HG02870 (cell line): ENCODE measurements at regions not wholly inside any gene's neighbourhood (a gene's known extent, or its start where the extent isn't known, plus 50 kb on each side); places are given as distances from the start of the nearest gene placed in this dataset.
"Not testable (repeated sequence)": the region's sequence is repeated elsewhere in the genome, so short reads cannot be mapped to it uniquely, and the experiment has no call there.

Source experiments
- ATAC-seq: cut with Tn5 transposase; IDR thresholded peaks from one replicate; pipeline ENCODE4 v1.9.1; 2021; ENCODE audit warnings: mild to moderate bottlenecking, moderate library complexity; ENCODE audit not compliant: unreplicated experiment

DNA sequence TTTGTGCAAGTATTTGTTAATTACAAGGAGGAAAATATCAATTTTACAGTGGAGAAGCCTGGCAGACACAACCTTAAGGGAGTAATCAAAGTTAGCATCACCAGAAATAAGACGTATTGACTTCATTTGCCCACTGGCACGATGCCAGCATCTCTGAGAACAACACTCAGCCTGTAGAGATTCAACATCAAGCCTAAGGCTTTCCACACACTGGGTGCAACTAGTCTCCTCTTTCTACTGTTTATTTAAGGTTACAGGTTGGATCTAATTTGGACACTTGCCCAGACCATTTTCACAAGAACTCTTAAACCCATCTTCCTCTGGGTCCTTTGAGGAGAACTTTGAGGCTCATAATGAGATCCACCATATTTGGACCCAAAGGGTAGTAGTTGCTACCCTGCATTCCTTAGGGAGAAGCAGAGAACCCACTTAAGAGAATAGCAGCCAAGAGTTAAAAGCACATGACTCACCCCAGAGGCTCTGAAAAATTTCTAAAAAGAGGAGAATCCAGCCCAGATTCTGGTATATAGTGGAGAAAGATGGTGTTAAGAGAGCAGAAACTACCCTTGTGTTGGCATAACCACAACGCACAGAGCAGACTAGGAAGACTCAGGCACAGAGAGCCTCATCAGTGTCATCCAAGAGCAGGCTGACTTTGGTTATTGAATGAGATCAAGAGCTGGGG is 97.3 kb downstream of the CCDC71L start:
- ATAC-seq: no peak

DNA sequence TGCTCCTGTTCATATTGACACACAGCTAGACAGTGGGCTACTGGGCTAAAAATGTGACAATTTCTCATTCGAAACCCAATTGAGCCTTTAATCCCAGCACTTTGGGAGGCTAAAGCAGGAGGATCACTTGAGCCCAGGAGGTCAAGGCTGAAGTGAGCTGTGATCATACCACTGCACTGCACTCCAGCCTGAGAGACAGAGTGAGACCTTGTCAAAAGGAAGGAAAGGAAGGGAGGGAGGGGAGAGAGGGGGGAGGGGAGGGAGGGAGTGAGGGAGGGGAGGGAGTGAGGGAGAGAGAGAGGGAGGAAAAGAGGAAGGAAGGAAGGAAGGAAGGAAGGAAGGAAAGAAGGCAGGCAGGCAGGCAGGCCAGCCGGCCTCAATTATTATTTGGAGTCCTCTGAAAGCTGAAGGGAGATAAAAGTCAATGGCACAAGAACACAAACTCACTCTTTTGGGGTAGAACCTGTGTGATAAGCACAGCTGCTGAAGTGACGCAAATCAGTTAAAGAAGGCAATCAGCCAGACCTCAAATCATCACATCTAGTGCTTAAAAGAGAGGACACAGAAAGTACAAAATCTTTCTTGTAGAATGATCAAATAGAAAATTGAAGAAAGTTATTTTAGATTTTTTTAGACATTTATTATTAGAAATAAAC is 98.1 kb downstream of the CCDC71L start:
- no peak for ATAC-seq

DNA sequence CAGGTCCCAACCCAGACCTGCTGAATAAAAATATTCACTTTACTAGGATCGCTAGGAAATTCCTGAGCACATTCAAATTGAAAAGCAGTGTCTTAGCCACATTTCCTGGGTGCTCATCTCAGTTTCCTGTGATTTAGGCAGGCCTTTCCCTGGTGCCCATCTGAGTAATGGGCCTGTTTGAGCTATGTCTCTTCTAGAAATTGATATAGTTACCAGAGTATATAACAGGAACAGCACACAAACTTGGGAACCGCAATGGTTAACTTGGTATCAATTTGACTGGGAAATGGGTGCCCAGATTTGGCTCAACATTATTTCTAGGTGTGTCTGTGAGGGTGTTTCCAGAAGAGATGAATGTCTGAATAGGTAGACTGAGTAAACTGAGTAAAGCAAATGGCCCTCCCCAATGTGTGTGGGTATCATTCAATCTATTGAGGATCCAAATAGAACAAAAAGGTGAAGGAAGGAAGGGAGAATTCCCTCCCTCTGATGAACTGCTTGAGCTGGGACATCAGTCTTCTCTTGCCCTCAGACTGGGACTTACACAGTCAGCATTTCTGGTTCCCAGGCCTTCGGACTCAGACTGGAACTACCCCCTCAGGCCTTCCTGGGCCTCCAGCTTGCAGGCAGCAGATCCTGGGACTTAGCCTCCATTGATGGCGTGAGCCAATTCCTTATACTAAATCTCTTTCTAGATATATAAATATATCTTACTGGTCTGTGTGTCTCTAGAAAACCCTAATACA is 99.1 kb downstream of the CCDC71L start:
- ATAC-seq: peak; percentile 69

DNA sequence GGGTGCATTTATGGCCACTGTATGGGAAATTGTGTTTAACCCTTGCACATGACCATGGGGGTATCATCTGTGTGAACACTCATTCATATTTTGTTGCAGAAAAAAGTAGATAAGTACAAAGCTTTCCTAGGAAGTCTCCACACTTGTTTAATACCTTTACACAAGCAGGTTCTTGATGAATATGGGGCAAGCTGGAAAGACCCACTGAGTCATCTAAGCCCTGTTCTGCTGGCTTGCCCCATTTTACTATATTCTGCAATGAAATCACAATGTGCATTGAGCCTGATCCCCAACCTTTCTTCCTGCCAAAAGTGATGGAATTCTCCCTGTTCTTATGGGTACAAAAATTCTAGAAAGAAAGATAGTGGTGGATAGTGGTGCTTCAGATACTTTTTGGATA is 99.8 kb downstream of the CCDC71L start:
- ATAC-seq: no peak

DNA sequence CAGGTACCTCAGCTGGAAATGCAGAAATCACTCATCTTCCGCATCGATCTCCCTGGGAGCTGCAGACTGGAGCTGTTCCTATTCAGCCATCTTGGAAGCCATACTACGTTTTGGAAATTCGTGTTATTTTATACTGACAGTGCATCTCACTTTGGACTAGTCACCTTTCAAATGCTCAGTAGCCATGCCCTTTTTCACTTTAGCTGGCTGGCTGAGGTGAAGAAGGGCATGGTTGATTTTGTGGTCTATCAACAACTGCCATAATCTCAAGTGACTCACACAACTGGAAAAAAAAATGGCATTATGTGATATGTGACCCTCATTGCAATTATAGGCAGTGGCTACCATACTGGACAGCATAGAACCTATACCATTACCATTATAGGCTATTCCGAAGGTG is 100.5 kb downstream of the CCDC71L start:
- no peak for ATAC-seq

DNA sequence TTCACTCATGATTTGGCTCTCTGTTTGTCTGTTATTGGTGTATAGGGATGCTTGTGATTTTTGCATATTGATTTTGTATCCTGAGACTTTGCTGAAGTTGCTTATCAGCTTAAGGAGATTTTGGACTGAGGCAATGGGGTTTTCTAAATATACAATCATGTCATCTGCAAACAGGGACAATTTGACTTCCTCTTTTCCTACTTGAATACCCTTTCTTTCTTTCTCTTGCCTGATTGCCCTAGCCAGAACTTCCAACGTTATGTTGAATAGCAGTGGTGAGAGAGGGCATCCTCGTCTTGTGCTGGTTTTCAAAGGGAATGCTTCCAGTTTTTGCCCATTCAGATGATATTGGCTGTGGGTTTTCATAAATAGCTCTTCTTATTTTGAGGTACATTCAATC is 104.7 kb downstream of the CCDC71L start:
- ATAC-seq: not testable (repeated sequence)

DNA sequence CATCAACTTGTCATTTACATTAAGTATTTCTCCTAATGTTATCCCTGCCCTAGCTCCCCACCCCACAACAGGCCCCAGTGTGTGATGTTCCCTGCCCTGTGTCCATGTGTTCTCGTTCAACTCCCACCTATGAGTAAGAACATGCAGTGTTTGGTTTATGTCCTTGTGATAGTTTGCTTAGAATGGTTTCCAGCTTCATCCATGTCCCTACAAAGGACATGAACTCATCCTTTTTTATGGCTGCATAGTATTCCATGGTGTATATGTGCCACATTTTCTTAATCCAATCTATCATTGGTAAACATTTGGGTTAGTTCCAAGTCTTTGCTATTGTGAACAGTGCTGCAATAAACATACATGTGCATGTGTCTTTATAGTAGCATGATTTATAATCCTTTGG is 106.3 kb downstream of the CCDC71L start:
- ATAC-seq: not testable (repeated sequence)

DNA sequence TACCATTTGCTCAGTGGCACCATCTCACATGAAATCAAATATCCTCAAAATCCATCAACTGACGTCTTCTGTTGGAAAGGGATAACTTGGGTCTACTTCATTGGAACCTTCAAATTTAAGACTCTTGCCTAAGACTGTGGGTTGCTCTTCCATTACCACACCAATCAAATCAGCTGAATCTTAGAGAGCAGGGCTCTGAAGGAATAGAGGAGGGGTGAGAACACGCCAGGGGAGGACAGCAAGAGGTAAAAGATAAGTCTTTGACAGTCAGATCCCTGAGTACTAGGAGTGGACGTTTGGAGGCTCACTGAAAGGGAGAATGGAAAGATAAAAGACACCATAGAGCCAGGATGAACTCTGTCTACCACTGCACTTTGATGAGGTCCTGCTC is 107.5 kb downstream of the CCDC71L start:
- no peak for ATAC-seq

DNA sequence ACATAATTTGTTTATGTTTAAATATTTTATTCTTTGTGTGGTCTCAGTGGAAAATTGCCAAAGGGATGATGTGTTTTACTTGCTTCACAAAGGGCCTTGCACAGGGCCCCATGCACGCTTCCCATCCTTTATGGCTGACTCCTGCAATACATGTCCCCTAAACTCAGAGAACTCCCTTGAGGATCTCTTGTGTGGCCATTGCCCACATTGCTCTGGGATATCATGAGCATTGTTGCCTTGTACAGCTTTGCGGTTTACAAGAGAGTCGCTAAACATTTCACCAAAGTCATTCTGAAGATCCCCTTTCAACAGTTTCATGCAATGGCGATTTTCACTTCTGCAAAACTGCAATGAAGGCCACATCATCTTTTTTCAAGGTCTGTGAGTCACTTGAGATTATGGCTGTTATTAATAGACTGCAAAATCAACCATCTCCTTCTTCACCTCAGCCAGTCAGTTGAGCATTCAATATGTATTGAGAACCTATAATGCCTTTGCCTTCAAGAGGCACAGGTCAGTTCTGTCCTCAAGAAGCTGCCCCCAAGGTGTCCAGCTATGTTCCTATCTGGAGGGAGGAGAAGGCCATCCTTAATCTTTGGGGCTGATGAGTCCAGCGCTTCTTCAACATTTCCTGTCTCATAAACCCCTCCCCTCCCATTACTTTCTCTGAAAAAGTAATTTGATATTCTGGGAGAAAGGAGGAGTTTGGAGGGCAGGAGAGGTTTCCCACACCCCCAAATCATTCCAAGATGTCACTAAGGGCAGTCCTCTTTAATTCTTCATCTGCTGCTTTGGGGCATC is 108.1 kb downstream of the CCDC71L start:
- peak; percentile 96 for ATAC-seq

DNA sequence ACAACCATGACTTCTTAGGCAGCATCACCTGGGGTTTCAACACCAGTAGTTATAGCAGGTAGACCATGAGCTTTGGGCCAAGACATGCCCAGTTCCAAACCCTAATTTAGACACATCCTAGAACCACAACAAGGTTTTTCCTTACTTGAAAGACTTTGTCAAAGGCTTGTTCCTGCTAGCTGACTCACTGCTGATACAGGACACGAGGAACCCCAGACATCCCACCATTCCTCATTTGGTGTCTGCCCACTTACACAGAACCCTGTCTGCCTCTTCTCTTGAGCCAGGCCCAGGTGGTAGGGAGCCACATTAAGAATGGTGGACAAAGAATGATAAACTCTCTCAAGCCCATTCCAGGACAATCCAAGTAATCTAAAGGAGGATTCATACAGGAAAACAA is 109.0 kb downstream of the CCDC71L start:
- ATAC-seq: no peak

DNA sequence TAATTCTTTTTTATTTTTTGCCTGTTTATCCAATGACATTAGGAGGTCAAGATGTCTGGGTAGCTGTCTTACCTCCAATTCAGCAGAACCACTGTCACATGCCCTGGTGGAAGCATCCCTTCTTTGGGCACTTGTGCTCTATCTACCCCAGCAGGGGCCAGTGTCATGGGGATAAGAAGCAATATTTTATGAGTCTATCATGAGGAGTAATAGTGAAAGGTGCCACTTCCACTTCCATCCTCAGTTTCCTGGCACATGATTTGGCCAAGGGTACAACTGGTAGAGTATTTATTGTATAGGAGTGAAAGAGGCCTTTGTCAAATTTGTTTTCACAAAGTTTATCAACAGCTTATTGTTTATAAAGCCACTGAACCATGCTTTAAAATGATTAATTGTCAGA is 112.5 kb downstream of the CCDC71L start:
- ATAC-seq: no peak

DNA sequence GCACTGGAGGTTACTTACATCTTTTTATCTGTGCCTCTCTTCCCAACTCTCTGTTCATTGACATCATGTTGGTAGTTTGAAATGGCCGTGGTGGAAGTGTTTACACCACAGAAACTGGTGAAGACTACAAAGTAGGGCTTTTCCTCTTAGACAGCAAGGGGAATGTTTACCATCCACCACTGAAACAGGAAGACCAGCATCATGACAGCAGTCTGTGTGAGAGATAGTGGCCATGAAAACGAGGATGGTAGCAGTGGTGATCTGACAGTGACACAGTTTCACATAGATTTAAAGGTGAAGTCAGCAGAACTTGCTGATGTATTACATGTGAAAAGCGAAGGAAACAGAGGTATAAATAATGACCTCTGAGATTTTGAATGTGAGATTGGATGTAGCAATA is 115.7 kb downstream of the CCDC71L start:
- ATAC-seq: no peak

DNA sequence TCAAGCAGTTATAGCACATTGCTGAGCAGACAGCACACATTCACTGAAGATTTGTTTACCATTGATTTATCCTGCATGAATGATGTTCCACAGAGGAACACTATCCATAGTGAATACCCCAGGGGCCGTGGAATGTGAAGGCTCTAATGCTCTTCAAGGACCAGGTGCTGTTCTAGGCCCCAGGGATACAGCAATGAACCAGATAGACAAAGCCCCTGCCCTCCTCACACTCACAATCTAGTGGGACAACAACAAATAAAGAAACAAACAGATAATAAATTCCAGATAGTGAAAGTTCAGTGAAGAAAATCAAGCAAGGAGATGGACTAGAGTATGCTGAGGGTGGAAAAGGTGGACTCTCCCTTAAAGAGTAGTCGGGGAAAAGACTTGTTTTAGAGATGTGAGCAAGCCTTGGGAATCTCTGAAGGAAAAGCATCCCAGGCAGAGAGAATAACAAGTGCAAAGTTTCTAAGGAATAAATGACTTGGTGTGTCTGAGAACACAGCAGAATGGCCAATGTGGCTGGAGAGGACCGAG is 117.7 kb downstream of the CCDC71L start:
- ATAC-seq: no peak

DNA sequence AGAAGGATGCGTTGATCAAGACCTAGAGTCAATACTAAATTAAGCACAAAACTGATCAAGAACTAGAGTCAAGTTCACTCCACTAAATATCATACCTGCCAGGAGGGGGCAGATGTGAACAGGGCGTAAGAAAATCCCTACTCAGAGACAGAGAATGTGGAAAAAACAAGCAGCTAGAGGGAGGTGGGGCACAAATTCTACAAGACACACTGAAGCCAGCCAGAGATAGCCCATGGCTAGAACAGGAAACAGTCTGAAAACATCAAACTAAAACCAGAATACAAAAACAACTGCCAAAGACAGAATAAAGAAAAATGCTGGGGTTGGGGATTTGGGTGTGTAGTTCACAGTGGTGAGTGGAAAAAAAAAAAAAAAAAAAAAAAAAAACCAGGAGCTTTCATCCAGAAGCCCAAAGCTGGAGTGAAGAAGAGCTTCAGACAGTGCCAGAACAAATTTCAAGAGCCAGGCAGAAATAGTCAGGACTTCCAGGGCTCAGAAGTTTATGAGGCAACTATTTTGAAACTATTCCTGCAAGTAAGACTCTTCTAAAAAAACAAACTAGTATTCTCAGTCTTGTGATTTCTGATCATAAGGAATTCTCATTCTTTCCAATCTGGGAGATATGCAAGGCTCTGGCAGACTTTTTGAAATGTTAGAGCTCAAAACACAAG is 118.3 kb downstream of the CCDC71L start:
- no peak for ATAC-seq

DNA sequence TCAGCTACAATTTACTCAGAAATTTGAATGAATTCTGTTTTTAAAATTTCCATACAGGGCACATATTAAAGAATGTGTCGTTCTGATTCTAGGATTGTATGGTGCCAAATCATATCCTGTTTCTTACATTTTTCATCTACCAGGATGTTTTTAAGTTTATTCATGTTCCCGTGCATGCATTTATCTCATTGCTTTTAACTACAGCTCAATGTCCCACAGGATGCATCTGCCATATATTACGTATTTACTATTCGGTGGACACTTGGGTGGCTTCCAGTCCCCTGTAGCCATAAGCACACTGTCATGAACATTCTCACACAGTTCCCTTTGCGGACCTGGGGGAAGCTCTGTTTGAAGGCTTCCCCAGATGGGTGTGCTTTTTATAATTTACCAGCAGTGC is 122.3 kb downstream of the CCDC71L start:
- ATAC-seq: no peak

DNA sequence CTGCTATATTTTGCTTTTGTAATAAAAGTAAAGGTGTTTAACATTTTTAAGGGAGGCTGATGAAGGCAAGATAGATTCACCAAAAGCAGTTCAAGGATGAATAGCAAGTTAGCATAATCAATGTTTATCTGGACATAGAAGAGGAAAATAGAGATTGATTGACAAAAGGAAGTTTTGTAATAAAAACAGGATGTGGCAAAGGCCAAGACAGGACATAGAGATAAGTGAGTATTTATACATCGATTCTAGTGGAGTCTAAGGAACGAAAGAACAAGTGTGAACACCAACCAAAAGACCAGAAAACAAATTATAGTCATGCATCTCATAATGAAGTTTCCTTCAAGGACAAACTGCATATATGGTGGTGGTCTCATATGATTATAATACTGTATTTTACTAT is 123.8 kb downstream of the CCDC71L start:
- no peak for ATAC-seq

DNA sequence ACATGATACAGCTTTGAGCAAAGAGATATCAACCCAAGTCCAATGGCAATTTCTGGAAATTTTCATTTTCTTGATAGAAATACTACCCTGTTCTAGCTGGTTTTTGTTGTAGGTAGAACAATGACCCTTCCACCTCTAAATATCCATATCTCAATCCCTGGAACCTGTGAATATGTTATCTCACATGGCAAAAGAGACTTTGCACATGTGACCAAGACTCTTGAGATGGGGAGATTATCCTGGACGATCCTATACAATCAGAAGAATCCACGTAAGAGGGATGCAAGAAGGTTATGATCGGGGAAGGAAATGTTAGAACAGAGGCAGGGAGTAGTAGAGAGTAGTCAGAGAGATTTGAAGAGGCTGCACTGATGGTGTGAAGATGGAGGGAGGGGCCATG is 124.9 kb downstream of the CCDC71L start:
- ATAC-seq: no peak

DNA sequence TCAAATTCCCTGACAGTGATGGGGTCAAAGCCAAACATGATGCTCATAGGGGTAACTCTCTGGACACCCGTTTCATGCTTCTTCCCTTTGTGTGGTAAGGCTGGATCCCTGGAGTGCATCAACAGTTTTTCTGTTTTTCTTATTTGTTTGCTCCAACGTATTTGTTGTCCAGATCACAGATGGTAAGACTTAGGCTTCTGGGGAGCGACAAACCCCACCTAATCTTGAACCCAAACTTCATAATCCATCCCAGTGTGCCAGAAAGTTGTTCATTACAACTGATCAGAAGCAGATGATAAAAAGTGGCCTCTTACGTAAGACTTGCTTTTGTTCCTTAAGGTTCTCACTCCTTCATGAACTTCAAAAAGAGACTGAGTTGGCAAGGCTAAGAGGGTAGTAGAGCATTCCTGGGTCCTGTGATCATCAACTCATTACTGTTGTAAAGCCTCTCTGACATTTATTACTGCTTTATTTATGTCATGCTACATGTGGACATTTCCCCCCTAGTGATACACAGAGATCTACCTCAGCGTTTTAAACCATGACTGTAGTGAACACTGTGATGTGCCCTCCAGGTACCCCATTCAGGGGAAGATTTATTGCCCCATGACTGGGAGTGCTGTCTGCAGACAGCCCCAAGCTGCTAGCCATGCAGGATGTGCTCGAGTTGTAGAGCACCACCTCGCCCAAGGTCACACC is 125.6 kb downstream of the CCDC71L start:
- no peak for ATAC-seq

DNA sequence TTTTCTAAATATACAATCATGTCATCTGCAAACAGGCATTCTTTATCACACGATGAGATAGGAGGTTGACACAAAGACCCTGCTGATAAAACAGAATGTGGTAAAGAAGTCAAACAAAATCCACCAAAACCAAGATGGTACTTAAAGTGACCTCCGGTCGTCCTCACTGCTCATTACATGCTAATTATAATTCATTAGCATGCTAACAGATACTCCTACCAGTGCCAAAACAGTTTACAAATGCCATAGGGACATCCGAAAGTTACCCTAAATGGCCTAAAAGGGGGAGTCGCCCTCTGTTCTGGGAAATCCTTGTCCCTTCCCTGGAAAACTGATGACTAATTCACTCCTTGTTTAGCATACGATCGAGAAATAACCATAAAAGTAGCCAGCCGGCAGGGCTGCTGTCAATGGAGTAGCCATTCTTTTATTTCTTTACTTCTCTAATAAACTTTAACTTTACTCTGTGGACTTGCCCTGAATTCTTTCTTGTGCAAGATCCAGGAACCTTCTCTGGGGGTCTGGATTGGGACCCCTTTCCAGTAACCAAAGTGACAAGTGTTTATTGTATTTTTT is 126.6 kb downstream of the CCDC71L start:
- ATAC-seq: no peak

DNA sequence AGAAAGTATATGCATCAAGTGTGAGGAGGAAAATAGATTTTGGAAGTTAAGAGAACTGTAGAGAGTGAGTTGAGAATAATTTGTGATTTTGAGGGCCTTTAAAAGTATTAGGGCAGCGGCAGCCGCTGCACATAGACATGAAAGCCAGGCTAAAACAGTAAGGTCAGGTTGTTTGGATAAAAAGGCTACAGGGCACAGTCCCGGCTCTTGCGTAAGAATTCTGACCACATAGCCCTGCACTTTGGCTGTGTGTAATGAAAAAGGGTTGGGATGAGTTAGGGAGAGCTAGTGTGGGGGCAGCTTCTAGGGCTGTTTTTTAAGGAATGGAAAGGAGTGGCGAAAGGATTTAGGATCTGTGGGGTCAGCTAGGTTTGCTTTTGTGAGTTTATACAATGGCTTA is 130.8 kb downstream of the CCDC71L start:
- not testable (repeated sequence) for ATAC-seq
